ENCODE measurements at regions not wholly inside any gene's neighbourhood (a gene's known extent, or its start where the extent isn't known, plus 50 kb on each side); places are given as distances from the start of the nearest gene placed in this dataset.

- no peaks in the 10 kb centered on the region for H3K27me3 ChIP-seq
- no peak overlapping the region for H3K27ac ChIP-seq
- no peak for ATAC-seq
- no peak for FAIRE-seq
- intact Hi-C loops (cut with DNase I) = no loop called here
- no peaks in the 10 kb centered on the region for H3K4me1 ChIP-seq
- no peak overlapping the region for H3K4me3 ChIP-seq
- no peaks in the 10 kb centered on the region for H3K9me3 ChIP-seq
- TF ChIP-seq CTCF (IDR thresholded peaks at IDR 0.05) = no peak
- no peaks in the 10 kb centered on the region for H3K36me3 ChIP-seq
- WGBS, 2 donors = 97 to 98% methylated on average over 2 of the region's 2 CpGs
- DNase-seq = no peak
Measured at GRCh38 chr17:53646835-53647234, 175.9 kb upstream of the KIF2B start.

- Histone ChIP-seq H3K27me3 (no peaks in the 10 kb centered on the region), H3K36me3 (no peaks in the 10 kb centered on the region), H3K4me3 (no peak overlapping the region), H3K27ac (no peak overlapping the region), H3K9me3 (no peaks in the 10 kb centered on the region), H3K4me1 (no peaks in the 10 kb centered on the region)
- no peak for TF ChIP-seq CTCF (IDR thresholded peaks at IDR 0.05)
- intact Hi-C loops (cut with DNase I) = no loop called here
- FAIRE-seq (no peak), ATAC-seq (no peak), DNase-seq (no peak)
- 55 to 65% methylated on average over 1 of the region's 1 CpG for WGBS, 2 donors
Measured at GRCh38 chr17:53640808-53641207, 181.9 kb upstream of the KIF2B start.

GRCh38 chr17:53635444-53635843, 187.3 kb upstream of the KIF2B start:
- FAIRE-seq = no peak
- 57 to 74% methylated on average over 1 of the region's 1 CpG for WGBS, 2 donors
- ATAC-seq = no peak
- Histone ChIP-seq H3K4me1 (no peaks in the 10 kb centered on the region), H3K36me3 (no peaks in the 10 kb centered on the region), H3K9me3 (no peaks in the 10 kb centered on the region), H3K27ac (no peak overlapping the region), H3K27me3 (no peaks in the 10 kb centered on the region), H3K4me3 (no peak overlapping the region)
- no peak for TF ChIP-seq CTCF (IDR thresholded peaks at IDR 0.05)
- no peak for DNase-seq
- intact Hi-C loops (cut with DNase I) = no loop called here

- no peaks in the 10 kb centered on the region for H3K36me3 ChIP-seq
- H3K4me3 ChIP-seq = no peak overlapping the region
- no peaks in the 10 kb centered on the region for H3K27me3 ChIP-seq
- TF ChIP-seq CTCF (IDR thresholded peaks at IDR 0.05) = no peak
- ATAC-seq (no peak), FAIRE-seq (no peak), DNase-seq (no peak)
- WGBS, 2 donors = 84 to 94% methylated on average over 1 of the region's 1 CpG
- H3K27ac ChIP-seq = no peak overlapping the region
- intact Hi-C loops (cut with DNase I) = no loop called here
- no peaks in the 10 kb centered on the region for H3K4me1 ChIP-seq
- no peaks in the 10 kb centered on the region for H3K9me3 ChIP-seq
Measured at GRCh38 chr17:53633856-53634255, 188.9 kb upstream of the KIF2B start.

- TF ChIP-seq CTCF (IDR thresholded peaks at IDR 0.05) = no peak
- no peak for DNase-seq
- Histone ChIP-seq H3K4me3 (no peak overlapping the region), H3K27me3 (no peaks in the 10 kb centered on the region), H3K9me3 (no peaks in the 10 kb centered on the region), H3K4me1 (no peaks in the 10 kb centered on the region), H3K36me3 (no peaks in the 10 kb centered on the region), H3K27ac (no peak overlapping the region)
- no peak for ATAC-seq
- 52 to 59% methylated on average over 4 of the region's 4 CpGs for WGBS, 2 donors
- FAIRE-seq = no peak
- intact Hi-C loops (cut with DNase I) = no loop called here
Measured at GRCh38 chr17:53631486-53631885, 191.2 kb upstream of the KIF2B start.
